ENCODE measurements at regions not wholly inside any gene's neighbourhood (a gene's known extent, or its start where the extent isn't known, plus 50 kb on each side); places are given as distances from the start of the nearest gene placed in this dataset.

DNA sequence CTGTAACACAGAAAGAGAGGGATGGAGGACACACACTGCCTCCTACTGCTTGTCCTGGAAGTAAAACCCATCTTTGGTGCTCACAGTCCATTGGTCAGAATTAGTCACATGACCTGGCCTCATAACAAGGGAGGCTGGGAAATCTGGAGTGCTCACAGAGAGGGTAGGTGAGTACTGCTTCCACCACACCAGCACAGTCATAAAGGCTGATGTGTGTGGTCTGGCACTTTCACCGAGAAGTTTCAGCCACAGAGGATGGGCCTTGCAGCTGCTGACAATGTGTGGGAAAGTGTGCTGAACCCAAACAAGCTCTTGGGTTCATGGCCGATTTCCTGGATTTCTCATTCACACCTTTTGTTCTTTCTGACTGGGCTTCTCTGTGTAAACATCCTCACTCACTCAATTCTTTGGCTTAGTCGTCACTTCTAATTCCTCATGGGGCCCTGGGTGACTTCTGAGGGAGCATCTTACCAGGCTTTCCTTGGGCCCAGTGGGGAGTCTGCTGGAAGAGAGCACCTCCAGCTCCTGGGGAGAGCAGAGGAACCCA, 100.7 kb downstream of the ASB7 start:
- peak; percentile 77 for DNase-seq

DNA sequence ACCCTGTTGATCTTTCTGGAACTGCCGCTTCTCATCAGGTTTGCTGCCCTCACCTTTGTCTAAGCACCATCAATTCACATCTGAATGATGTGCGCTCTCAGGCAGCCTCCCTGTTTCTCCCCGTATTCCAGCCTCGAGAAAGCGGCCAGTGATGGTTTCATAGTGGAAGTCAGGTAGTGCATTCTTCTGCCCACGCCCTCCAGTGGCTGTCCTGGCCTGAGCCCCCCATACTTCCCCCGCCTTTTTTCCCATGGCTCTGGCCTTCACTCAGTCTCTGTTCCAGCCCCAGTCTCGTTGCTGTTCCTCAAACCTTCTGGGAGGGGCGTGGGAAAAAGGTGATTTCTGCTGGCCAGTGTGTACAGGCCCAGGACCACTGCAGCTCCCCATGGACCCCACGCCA, 101.3 kb downstream of the ASB7 start:
- DNase-seq: no peak

DNA sequence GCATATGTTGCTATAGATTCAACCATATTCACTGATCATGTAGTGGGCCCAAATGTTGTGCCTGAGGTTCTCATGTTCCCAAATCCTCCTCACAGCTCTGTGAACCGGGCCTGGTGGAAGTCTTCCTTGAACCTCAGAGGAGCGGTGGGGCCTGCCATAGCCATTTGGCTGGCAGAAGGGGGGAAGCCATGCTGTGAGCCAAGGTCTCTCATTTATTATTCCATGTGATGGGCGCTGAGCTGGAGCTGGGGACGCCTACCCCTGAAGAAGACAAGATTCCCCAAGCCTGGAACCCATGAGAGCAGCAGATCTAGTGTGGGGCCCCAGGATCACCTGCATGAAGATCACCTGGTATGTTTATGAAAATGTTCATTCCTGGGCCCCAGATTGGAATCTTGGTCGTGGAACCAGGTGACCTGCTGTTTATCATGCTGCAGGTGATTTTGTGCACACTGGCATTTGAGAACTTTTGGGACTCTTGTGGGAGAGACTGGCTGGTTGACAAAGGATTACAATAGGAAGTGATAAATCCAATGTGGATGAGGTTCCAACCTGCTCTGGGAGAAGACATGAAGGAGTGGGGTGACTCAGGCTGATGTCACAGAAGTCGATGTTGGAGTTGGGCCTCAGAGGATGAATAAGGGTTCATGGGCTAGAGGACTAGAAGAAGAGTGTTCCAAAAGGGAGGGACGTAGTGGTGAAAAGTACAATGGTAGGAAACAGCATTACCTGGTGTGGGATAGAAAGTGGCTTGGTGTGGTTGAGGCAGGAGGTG, 102.1 kb downstream of the ASB7 start:
- DNase-seq: peak; percentile 79

DNA sequence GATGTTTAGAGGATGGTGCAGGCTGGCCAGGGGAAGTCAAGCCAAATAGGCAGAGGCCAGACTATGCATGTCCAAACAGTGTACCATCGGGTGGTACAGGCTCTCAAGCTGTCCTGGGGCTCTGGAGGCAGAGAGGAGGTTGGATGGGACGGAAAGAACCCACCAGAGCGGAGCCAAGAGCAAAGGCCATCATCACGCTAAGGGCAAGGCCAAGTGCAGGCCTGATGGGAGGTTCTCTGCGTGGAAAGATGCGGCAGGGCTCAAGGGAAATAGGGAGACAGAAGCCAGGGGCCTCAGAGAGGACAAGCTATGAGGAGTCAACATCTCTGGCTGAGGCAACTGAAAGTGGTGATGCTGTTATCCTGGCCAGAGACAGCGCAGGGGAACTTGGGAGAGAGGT, 102.7 kb downstream of the ASB7 start:
- no peak for DNase-seq

DNA sequence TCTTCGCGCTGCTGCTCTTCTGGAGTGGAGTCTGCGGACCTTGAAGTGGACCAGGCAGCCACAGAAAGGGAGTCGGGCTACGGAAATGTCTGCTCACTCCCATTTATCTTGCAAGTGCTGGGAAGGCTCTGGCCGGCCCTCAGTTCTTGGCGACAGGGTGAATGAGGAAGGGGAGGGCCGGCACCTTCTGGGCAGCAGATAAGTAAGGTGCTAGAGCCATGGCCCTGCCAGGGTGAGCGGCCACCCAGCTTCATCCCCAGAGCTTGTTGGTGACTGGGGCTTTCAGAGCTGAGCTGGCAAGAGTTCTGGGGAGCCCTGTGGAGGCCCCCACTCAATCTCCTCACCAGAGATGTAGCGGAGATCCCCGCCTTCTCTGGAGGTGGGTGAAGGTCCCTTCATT, 103.5 kb downstream of the ASB7 start:
- no peak for DNase-seq

DNA sequence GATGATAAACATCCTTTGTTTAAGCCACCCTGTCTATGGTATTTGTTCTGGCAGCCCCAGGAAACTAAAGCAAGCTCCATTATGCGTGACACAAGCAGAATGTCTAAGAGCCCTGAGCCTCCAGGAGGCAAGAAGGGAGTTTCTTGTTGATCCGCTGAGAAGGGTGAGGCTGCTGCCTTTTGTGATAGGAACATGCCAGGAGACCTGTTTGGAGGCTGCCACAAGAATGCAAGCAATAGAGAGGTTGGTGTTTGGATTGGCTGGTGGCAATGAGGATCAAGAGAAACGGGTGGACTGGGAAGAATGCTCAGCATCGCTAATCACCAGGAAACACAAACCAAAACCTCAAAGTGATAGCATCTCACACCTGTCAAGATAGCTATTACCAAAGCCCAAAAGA, 104.8 kb downstream of the ASB7 start:
- DNase-seq: no peak

DNA sequence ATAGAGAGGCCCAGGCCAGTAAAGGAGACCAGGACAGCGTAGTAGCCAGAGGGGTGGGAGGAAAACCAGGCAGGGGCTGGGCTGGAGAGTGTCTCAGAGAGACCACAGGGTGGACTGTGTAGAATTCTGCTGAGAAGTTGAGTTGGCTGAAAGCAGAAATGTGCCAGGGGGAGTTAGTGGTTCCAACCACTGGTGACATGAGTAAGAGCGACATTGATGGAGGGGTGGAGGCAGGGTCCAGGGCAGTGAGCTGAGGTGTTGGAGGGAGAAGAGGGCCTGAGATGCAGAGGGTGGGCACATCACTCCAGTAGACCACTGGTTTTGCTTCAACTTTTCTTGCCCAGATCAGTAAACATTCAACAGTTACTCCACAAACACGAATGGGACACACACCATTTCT, 106.5 kb downstream of the ASB7 start:
- no peak for DNase-seq

DNA sequence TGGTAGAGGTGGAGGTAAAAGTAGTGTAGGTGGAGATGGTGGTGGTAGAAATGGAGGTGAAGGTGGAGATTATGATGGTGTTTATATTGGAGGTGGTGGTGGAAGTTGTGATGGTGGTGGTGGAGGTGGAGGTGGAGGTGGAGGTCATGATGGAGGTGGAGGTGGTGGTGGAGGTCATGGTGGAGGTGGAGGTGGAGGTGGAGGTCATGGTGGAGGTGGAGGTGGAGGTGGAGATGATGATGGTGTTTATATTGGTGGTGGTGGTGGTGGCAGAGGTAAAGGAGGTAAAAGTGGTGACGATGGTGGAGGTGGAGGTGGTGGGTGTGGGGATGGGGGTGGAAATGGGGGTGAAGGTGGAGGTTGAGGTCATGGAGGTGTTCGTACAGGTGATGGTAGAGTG, 107.8 kb downstream of the ASB7 start:
- DNase-seq: no peak

DNA sequence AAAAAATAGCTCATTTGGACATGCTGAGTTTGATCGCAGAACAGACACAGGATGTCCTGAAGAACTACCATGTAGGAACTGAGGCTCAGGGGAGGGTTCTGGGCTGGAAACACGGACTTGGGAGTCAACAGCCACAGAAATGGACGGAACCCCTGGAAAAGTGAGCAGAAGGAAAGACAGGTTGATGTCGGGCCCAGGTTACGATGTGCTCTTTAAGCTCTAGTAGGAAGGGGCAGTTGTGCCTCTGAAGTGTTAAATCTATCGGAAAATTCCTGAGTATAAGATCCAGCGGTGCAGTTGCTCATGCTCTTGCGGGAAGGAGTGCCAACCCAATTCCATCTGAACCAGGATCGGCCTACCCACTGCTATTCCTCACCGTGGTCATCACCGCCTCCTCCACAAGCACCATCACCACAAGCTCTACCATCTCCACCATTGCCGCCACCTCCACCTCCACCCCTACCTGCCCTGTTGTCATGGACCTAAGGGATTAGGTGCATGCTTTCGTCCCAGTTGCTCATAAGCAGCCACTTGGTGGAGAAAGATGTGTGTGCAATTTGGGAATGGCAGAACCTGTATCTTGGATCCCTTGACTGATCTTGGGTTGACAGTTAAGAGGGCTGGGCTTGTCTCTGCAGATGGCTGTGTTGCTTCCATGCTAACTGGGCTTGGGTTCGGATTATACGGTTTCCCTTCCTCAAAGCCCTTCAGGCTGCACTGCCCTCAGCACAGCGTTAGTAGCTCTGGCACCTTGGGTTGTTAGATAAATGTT, 108.5 kb downstream of the ASB7 start:
- no peak for DNase-seq

DNA sequence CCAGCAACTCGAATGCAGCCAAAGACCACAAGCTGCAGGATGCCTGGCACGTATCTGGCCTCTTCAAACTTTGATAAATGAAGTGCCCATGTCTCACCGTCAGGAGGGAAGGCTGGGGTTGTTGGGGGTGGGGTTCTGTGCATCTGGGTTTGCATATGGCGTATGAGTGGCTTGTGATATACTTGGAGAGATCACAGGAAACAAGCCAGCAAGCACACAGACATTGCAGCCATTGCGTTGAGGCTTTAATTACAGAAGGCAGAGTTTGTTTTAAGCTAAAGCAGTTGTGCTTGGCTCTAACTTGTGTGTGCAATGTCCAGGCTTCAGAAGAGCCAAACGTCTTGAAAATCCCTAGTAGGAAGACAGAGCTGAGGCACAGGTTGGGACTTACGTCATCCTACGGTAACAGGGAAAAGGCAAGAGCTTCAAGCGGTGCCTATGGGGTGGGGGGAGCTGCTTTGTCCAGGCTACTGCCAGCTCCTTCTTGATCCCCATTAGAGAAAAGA, 109.2 kb downstream of the ASB7 start:
- no peak for DNase-seq

DNA sequence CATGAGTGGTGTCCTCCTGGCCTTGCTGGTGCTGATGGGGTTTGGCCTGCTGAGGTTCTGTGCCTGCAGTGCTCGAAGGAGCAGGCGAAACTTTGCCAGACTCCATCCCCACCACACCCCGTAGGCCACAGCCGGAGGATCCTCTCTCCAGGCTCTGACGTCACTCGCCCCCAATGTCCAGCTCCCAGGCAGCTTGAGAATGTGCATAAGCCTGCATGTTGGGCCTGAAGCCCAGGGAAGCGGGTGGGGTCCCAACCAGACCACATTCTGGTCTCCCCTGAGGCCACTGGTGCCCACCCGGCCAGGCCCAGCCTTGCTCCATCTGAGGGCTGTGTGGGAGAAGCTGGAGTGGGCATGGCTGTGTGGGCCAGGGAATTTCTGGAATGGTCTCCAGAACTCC, 109.8 kb downstream of the ASB7 start:
- peak; percentile 40 for DNase-seq

DNA sequence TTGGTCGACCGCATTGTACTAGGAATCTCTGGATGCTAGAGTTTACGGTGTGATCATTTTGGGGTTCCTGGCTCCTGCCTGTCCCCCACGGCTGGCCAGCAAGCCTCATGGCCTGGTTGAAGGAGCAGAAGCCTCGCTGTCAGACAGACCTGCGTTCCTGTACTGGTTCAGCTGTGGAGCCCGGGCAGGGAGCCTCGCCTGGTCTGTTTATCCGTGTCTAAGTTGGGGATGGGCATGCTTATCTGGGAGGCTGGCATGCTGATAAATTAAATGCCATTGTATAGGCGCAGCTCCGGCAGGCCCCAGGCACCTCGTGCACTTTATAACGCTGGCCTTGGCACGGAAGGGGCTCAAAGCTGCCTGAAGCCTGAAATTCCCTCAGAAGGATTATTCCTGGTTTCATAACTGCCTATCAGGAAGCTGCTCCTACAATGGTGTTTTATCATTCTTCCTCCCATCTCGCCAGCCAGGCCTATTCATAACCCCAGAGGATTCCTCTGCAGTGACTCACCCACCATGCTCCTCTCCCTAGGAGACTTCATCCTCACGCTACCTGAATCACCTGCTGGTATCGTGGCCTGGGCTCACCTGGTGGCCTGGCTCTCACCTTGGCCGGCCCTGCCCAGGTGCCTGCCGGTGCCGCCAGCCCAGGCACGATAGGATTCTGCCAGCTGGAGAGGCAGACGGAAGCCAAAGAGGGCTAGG, 110.9 kb downstream of the ASB7 start:
- DNase-seq: peak; percentile 73

DNA sequence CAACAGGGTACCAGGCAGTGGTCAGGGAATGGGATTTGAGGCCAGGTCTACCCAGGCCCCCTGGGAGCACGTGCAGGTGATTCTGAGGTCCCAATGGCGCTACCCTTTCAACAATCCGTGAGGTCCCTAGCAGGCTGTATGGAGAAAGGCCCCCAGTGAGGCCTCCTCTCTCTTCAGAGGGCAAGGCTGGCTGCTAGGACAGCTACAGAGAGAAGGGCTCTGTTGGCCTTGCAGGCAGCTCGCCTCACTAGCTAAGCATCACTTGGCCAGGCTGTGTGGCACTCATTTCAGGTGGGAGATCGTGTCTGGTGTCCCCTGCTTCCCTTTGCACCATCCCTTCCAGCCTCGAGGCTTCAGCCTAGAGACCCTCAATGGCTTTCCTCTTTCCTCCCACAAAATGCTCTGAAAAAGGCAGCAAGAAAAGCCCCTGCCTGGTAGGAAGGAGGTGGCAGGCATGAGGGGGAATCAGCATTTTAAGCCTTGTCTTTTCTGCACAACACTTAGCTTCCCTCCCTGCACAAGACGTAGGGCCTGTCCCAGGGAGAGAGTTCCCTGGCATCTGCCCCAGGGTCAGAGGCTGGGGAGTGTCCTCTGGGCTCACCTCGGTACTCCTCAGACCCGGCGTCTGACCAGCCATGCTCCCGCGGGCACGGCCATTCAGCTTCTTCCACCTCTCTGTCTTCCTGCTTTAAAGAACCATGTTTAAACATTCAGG, 111.8 kb downstream of the ASB7 start:
- no peak for DNase-seq

DNA sequence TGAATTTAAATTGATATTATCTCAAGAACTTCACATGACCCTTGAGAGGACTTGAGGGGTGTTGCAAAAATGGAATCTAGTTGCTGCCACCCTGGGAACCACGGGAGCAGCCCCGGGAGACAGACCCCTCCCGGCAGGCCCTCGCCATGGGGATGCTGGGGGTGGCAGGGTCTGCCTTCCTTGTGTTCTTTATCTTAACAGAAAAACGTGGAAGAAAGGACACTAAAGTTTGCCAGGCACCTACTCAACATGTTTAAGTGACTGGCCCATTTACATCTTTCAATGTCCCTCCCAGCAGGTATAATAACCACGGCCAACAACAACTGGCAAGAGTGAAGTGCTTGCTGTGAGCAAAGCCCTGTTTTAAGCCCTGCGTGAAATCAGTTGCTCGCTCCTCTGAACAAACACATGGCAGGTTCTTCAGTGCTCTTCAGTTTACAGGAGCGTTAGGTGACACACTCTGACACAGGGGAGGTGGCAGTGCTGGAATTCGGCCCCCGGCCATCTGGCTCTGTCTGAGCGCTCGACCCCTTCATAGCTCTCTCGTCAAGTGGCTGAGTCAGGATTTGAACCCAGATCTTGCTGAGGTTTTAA, 112.5 kb downstream of the ASB7 start:
- DNase-seq: no peak

DNA sequence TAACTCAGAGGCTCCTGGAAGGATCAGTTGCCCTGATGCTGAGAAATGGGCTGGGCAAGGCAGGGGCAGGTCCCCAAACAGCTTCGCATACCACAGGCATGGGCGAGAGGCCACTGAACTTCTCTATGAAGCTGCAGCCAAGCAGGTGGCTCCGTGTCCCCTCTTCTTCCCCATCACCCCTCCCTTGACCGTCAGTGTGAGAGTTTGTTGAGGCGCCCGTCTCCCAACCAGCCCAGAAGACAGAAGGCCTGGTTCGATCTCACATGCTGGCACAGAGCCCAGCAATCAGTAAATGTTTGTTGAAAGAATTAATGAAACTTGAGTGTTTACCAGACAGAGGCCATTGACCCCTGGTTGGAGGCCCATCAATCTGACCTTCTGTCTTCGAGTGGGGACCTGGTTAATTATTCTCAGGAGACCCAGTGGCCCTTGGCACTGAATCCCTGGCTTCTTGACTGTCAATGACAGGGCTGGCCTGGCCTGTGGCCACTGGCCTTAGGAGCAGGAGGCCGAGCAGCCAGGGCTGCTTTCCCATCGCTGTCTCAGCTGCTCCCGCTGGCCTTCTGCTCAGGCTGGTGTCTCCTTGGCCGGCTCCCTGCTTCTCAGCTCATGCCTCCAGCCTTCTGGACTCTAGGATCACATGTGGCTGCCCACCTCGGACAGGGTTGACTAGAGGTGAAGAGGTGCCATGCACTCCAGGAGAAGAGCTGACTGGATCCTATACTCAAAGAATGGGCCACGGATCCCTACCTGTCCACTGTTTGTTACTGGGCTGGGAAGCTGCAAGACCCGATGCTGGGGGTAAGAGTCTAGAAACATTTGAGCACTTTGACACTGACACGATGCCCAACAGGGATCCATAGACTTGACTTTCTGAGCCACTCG, 113.4 kb downstream of the ASB7 start:
- no peak for DNase-seq

DNA sequence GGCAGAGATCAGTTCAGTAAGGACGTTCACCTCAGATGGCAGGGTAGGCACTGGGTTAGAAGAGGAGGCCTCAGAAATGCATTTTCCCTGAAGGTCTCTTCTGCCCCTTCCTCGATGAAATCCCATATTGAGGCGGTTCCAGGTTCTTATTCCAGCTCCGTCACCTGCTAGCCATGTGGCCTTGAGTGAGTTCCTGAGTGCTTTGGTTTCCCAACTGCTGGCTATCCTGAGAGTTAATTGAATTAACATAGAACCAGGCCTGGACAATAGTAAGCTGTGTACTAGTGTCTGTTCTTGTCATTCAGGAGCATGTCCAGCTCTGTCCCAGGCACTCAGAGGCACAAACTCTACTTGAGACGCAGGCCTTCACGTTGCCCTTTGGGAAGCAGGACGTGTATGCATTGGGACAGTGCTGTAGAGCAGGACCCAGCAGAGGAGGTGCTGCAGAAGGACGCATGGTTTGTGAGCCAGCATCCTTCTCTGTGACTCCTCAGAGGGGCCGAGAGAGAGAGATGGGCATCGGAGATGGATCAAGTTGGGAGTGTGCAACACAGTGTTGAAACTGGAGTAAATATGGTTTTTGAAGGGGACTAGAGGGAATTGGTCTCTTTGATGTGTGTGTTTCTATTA, 114.2 kb downstream of the ASB7 start:
- no peak for DNase-seq

DNA sequence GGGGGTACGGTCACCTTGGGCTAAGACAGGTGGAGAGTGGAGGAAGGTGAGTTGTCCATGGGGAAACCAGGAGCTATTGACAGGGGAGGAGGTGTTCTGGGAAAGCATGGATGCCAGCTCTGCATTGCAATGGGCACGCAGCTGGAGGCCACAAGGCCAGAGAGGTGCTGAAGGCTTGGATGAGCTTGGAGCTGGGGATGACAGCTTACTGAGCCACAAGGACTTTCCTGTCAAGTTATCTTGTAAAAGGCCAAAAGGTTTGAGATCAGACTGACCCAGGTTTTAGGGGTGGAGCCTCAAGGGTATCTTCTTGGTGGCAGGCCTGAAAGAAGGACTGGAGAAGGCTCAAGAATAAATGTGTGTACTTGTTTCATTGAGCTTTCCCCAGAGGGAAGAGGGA, 115.2 kb downstream of the ASB7 start:
- DNase-seq: no peak

DNA sequence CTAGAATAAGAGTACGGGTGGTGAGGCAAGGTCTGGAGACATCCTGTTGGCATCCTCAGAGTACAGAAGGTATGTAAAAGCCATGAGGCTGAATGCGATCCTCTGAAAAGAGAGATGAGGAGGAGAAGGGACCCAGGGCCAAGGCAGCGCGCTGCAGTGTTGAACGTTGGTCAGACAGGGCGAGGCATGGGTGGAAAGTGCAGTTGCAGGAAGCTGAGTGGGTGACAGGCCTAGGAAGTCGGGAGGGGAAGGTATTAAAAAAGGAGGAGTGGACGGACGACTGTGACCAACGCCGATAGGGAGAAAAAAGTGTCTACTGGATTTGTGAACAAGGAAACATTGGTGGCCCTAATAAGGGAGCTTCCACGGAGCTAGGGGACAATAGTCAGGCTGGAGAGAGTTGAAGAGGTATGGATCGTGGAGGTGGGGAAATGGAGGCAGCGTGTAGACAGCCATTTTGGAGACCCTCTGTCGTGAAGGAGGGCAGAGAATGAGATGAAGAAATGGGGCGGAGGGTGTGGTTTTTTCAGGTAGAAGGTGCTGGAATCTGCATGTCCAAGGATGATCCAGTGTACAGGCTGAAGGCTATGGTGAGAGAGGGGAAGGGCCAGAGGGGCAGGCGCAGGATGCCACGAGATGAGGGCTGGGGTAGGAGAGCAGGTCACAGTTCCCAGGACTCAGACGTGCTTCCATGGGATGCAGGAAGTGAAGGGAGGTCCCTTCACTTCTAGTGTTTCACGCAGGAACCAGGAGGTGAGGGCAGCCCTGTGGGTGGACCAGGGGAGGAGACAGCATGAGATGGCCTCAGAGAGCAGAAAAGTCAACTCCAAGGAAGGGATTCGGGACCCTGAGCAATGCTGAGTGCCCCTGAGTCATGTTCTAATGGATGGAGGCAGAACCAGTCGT, 115.9 kb downstream of the ASB7 start:
- no peak for DNase-seq

DNA sequence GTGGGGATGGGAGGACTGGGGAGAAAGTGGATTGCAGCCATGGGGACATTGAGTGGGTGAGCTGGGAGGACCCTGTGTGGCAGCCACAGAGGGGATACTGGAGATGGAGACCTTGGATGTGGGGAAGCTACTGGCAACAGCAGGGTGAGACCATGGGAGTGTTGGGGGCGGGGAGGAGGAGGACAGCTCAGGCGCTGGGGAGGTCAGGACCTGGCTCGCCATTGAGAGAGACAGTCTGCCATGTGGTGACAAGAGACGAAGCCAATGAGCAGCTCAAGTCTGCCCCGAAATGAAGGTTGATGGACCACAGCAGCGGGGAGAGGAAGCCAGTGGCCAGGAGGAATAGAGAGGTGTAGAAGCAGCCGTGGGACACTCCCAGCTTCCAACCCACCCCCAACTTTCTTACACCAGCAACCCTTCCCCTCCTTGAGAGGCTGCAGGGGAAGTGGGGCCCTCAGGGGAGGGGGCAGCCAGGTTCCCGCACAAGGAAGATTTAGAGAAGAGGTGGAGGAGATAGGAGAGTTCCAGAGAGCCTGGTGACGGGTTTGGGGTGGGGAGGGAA, 118.1 kb downstream of the ASB7 start:
- DNase-seq: no peak

Measured in fibroblast of skin of back (primary cell).